ENCODE measurements at regions not wholly inside any gene's neighbourhood (a gene's known extent, or its start where the extent isn't known, plus 50 kb on each side); places are given as distances from the start of the nearest gene placed in this dataset.
"Not testable (repeated sequence)": the region's sequence is repeated elsewhere in the genome, so short reads cannot be mapped to it uniquely, and the experiment has no call there.

DNA sequence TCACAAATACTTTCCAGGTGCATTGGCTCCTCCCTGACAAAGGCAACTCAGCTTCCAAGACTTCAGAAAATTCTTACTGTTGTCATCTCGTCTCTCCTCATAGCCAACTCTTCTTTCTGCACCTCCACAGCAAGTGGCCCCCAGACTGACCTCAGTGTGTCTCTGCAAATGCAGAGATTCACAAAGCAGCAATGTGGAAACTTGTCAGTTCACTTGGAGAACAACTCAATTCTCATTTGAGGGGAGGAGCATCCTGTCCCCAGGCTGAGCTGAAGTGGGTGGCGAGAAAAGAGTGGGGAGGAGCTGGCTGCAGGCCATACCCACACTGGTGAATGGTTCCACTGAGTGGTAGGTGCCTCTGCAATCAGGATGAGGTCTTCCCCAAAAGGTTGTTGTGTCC, 248.7 kb upstream of the IL12A start:
- no peak for DNase-seq

DNA sequence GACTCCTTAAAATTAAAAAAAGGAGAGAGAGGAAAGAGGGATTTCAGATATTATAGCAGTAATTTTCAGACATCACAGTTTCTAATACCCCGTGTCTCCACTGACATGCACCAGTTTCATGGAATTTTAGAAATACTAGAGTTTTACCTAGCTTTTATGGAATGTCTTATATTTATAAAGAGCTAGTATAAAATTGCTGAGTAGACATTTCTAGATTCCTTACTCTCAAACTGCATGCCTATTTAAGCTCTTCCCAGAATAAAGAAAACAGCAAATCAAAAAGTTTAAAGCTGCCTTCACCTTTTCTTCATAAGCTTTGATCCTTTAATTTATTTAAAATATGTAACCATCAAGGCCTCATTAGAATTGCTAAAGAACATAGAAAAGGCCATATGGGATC, 247.4 kb upstream of the IL12A start:
- no peak for DNase-seq

DNA sequence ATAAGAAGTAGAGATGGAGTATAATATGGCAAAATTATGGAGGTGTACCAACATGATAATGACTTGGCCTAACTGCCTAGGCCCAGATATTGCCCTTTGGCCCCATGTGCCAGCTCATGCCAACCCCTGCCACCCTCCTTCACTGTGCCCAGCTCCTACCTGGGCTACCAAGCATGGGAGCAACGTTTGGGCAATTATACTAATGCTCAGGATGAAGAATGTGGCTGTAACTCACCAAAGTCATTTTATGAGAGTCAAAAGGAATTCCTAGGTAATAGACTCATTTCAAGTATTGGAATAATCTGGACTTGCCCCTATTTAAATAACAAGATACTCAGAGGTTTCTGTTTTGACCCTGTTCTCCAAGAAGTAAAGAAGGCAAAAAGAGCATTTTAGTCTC, 240.2 kb upstream of the IL12A start:
- DNase-seq: no peak

DNA sequence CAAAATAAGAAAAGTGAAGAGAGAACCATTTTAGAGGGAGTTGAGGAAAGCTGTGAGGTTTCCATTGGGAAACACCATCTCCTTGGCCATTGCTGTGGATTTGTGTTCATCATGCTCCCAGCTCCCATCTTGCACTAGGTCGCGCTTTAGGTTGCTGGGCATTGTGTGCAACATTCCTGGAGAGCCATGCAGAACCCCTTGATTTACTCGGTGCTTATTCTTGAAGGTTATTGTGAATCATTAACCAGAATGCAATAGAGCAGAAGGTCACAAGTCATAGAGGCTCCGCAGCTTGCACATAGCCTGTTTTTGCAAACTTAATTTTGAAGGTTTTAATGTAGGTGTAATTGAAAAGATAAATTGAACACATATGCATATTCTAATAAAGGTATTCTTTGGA, 239.2 kb upstream of the IL12A start:
- no peak for DNase-seq

DNA sequence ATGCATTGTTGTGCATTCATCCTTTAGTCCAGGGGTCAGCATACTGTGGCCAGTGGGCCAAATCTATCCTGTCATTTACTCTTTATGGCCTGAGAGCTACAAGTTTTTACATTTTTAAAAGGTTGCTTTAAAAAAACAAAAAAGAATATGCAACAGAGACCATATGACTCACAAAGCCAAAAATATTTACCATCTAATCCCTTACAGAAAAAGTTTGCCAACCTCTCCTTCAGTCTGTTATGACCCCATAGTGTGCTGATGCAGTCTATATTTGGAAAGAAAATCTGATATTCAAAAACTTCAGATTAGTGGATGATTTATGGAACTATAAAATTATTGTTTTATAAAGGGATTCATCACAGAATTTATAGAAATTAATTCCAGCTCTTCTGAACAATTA, 237.5 kb upstream of the IL12A start:
- no peak for DNase-seq

DNA sequence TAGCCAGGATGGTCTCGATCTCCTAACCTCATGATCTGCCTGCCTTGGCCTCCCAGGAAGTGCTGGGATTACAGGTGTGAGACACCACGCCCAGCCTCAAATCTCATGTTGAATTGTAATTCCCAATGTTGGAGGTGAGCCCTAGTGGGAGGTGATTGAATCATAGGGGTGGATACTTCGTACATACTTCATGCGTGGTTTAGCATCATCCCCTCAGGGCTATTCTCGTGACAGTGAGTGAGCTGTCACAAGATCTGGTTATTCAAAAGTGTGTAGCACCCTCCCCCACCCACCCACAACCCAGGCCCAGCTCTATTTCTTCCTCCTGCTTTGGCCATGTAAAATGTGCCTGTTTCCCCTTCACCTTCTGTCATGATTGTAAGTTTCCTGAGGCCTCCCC, 236.9 kb upstream of the IL12A start:
- DNase-seq: no peak

DNA sequence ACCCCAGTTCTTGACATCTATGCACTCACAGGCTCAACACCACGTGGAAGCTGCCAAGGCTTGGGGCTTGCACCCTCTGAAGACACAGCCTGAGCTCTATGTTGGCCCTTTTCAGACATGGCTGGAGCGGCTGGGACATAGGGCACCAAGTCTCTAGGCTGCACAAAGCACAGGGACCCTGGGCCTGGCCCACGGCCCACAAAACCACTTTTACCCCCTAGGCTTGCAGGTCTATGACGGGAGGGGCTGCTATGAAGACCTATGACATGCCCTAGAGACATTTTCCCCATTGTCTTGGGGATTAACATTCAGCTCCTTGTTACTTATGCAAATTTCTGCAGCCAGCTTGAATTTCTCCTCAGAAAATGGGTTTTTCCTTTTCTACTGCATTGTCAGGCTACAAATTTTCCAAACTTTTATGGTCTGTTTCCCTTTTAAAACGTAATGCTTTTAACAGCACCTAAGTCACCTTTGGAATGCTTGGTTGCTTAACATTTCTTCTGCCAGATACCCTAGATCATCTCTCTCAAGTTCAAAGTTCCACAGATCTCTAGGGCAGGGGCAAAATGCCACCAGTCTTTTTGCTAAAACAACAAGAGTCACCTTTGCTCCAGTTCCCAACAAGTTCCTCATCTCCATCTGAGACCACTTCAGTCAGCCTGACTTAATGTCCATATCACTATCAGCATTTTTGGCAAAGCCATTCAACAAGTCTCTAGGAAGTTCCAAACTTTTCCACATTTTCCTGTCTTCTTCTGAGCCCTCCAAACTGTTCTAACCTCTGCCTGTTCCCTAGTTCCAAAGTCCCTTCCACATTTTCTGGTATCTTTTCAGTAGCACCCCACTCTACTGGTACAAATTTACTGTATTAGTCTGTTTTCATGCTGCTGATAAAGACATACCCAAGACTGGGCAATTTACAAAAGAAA, 232.1 kb upstream of the IL12A start:
- DNase-seq: not testable (repeated sequence)

DNA sequence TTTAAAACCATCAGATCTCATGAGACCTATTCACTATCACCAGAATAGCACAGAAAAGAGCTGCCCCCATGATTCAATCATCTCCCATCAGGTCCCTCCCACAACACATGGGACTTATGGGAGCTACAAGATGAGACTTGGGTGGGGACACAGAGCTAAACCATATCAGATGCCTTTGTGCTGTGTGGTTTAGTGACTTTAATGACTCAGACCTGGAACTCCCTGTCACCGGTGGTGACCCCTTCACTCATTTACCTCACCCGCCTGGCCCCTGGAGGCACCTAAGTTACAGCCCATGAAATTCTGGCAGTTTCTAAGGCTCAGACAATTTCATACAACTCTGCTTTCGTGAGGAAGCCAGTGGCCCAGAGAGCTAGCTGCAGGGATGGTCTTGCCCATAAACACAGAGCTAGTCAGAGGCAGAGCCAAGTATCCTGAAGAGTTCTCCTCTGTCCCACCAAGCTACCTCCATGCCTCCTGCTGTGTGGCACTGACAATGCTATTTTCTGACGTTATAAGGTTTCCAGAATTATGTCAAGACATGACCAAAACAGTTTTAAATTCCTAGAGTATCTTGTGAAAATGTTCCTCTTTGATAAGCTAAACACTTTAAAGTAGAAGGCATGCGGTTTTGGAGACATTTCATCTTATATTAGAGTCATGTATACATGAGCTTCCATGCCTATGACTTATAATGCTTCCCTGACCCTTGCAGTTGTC, 231.1 kb upstream of the IL12A start:
- DNase-seq: no peak

DNA sequence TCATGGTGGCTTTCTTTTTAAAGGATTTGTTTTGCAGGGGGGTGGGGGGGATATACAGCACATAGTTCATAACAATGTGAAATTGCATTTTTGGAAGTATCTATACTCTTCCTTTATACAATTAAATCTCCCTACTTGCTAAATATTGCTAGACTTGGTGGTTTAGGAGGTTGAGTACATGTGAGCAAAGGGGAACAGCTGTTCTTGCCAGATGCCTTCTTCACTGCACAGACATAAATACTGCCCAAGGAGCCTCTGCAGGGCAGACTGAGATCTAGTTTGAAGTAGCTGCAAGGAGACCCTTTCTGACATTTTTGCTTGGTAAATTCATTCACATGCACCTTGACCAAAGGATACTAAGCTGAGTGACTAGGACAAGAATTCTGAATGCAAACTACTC, 228.6 kb upstream of the IL12A start:
- DNase-seq: no peak

DNA sequence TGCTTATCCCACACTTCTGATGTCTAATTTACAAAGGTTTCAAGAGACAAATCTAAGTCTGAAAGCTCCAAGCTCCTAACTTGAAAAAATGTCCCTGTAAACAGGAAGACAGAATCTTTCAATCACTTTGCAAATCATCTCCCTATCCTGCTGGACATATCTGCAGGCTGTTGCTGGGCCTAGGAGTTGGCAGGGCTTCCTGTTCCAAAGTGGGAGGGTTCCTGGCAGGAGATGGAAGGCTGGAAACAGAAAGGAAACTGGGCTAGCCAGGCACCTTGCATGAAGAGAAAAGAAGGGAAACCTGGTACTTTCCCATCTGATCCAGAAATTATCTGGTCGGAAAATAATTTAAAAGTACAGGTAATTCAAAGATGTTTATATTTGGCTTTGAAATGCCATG, 227.3 kb upstream of the IL12A start:
- no peak for DNase-seq

DNA sequence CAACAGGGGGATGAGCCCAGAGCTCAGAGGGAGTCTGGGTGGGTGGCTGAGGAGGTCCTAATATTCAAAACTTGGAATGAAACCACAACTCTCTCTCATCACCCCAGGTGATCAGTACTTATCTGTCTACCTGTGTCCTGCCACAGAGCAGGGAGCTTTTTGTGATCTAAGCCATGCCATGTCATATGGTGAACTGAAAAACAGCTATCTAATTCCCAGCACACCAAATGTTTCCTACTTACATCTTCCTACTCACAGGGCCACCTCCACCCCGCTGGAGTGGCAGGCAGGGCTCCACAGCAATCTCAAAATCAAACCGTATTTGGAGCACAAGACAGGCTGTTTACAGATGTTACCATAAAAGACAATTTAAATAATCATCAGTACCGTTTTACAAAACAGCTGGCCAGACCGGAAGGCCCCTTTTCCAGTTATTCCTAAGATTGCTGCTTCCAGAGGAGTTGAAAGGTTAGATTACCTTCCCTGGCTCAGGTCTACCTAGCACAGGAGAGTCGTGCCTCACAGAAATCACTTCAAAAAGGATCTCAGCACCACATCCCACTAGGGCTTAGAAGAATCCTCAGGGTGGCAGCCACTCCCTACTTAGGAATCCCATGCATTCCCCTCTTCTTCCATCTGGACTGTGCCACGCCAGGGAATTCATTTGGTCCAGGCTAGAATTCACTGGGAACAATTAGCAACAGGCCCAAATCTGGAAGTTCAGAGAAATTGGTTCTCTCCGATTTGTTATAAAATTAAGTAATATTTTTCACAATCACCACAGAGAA, 226.6 kb upstream of the IL12A start:
- DNase-seq: no peak

DNA sequence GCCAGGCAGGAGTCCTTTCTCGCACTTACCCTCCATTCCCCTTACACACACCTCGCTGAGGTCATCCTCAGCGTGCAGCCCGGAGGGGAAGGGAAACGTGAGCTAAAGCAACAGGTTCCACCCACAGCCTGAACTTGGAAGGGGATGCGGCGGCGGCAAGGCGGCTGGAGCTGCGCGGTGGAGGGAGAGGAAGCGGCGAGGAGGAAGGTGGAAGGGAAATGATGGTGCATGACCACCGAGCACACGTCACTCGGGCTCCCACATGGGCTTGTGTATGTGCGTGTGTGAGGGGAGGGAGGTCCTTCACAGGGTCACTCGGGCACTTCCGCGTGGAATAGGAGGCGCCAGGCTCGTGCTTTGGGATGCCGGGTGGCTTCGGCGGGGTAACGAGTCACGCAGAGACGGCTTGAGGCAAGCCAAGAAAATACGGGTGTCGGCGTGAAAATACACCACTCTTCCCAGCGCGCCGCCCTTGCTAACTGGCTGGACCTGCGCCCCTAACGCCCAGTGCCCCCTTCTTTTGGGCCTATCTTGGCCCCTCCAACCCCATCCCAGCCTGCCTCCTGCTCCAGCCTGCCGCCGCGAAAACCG, 225.5 kb upstream of the IL12A start:
- peak; percentile 65 to 82 (median 80) for DNase-seq

DNA sequence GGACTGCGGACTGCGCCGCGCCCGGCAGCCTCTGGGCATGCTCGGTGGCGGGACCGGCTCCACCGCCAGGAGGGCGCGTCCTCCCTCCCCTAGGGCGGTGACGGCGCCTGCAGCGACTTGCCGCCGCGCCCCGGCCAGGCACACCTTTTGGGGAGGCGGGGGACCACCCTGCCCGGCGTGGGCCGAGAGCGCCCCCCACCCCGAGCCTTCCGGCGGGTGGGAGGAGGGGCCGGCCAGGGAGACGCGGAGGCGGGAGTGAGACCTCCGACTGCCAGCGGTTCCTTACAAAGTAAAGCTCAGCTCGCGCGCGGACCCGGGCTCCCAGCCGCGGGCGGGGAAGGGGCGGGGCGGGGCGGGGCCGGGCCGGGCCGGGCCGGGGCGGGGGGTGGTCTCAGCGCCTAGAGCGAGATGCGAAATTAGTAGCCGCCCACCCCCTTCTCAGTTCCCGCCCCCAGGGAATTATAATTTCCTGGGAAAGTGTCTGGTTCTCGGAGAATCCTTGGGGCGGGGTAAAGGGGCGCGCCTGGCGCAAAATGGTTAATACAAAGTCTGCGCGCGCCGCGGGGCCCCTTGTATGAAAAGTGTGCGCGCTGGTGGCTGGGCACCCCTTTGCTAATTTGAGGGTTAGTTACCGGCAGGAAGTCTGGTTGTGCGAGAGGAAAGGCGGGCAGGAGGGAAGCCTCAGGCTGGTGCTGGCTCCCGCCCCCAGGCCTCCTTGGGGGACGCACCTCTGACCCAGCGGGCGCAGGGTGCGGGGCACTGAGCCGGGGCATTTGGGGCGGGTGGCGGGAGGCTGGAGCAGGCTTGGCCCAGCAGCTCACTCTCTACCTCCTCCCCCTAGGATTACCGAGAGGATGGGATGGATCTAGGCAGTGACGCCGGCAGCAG, 224.8 kb upstream of the IL12A start:
- peak; percentile 42 to 75 (median 60) for DNase-seq

DNA sequence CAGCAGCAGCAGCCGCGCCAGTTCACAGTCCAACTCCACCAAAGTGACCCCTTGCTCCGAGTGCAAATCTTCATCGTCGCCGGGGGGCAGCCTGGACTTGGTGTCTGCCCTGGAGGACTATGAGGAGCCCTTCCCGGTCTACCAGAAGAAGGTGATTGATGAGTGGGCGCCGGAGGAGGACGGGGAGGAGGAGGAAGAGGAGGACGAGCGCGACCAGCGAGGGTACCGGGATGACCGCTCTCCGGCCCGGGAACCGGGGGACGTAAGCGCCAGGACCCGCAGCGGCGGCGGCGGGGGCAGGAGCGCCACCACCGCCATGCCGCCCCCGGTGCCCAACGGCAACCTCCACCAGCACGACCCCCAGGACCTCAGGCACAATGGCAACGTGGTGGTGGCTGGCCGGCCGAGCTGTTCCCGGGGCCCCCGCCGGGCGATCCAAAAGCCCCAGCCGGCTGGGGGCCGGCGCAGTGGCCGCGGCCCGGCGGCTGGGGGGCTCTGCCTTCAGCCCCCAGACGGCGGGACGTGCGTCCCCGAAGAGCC, 224.1 kb upstream of the IL12A start:
- peak in 1 of 3 donors; percentile 4 for DNase-seq

DNA sequence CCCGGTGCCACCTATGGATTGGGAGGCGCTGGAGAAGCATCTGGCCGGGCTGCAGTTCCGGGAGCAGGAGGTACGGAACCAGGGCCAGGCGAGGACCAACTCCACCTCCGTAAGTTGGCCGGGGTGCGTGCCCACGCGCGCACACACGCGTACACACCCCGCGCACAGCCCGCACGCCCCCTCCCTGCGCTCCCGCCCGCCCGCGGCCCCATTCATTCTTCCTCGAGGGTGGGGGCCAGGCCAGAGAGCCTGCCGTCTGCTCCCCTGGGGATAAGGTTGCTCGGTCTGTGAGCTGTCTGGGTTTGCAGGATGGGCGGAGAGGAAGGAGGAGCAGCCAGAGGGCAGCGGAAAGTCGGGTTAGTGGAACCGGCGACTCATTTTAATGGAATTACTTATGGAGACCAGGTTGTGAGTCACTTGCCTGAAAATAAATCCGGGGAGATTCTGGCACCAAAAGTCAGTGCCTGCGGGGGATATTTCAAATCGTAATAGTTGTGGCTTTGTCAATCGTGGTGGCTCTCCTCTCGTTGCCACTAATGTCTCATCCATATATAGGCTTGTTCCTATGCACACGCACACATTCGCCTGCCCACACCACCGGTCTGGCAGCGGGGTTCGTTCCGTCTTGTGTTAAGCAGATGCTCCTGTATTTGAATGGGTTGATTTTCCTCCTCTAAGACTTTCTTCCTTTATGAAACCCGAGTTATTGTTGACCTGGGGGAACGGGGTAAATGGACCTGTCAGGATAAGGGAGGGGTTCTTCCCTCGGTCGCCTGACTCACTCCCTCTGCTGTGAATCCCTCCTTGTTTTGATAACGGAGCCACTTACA, 223.4 kb upstream of the IL12A start:
- peak; percentile 58 to 79 (median 65) for DNase-seq

DNA sequence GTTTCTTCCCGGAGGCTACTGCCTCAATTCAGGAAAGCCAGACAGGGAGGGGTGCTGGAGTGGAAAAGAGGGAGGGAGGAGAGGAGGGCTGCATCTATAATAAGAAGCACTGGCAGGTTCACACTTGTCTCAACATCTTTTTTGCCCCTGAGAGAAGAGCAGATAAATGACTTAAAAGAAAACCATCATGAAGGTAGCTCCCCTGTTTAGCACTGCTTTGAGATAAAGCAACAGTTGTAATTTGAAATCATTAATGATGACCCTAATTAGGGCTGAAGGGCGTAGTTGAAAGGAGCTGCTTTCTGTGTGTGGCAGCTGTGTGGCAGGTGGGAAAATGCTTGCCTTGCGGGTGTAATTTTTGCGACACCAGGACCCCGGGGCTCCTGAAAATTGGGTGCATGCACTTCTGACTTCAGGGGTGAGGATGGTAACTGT, 222.8 kb upstream of the IL12A start:
- DNase-seq: no peak

DNA sequence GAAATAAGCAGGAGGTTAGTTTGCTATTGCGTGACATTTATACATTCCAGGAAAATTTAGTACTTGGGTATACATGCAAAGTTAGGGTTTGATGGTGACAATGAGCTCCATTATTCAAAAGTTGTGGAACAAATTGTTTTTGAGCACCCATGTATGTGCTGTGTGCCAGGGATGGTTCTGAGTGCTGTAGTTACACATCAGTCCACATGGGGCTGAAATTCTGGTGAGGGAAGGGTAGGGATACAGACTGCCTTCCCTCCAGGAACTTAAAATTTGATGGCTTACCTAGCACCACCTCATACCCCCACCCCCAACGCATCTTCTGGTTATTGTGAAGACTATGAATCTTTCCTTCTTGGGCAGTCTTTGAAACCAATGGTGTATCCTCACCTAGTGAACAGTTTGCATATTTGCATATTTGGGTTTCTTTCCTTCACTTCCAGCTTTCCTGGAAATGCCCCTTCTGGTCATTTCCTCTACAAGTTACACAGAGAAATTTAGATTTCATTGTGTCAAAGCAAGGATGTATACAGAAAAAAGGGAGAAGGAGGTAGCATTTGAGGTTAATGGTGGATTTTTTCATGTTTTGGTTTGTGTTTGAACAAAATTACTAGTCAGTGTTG, 222.0 kb upstream of the IL12A start:
- peak in 2 of 3 donors; percentile 27 for DNase-seq

DNA sequence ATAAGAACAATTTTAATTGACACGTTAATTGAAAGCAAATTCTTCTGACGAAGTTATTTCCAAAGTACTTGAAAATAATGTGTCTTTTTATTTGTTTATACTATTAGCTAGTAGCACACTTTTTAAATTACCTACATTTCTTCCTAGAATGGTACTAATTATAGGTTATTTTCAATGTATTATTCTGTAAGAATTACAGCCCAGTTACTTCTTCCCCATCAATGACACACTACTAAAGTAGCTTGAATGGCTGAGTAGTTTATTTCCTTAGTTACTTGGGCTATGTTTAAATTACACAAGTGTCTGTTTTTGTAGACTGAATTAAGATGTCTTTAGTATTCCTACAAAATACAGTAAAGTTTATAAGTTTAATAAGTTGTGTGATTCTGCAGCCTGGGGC, 217.6 kb upstream of the IL12A start:
- DNase-seq: no peak

DNA sequence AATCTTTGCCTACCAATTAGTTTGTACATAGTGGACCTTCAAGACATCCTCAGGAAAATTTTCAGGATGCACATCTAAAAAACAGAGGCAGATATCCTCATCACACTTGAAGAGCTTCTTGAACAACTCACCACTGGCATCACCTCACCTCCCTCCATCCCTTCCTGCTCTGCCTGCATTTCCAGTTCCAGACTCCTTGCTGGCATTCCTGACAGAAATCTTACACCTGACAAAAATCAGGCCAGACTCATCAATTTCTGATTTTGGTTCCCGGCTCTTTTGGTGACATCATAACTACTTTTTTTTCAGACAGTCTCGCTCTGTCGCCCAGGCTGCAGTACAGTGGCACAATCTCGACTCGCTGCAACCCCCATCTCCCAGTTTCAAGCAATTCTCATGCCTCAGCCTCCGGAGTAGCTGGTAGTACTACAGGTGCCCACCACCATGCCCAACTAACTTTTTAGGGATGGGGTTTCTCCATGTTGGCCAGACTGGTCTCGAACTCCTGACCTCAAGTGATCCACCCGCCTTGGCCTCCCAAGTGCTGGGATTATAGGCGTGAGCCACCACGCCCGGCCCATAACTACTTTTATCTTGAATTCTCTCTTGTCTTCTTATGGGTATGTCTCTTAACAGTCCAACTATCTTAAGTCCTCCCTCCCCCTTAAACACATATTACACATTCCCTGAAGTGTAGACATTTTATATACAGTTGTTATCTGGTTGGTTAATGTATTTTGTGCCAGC, 216.6 kb upstream of the IL12A start:
- no peak for DNase-seq

Data from suppressor macrophage treated with lipopolysaccharide for 1 hour (primary cell).